ENCODE measurements at regions not wholly inside any gene's neighbourhood (a gene's known extent, or its start where the extent isn't known, plus 50 kb on each side); places are given as distances from the start of the nearest gene placed in this dataset.

DNA sequence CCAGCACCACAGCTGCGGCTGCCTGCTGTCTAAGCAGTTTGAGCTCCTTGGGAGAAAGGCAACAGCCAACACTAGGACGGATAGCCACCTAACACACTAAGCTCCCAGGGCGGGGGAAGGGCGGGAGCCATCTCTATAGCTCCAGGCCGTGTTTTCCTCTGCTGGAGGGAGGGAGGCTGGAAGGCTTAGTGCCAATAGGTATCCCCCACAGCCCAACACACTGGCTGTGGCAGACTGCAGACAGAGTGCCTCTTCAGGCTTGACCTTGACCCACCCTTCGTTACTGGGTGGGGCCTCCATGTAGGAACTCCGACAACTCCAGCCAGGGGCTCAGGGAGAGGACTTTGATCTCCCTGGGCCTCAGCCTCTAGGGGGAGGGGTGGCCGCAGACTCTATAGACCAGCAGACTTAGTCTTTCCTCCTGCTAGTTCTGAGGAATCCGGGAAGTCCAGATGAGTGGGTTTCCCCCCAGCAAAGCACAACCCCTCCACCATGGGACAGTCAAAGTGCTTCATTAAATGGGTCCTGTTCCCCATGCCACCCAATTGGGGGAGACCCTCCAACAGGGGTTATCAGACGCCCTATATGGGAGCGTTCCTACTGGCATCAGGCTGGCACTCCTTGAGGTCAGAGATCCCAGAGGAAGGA, 314.4 kb upstream of the MKI67 start:
- TF ChIP-seq, protein P1, sequence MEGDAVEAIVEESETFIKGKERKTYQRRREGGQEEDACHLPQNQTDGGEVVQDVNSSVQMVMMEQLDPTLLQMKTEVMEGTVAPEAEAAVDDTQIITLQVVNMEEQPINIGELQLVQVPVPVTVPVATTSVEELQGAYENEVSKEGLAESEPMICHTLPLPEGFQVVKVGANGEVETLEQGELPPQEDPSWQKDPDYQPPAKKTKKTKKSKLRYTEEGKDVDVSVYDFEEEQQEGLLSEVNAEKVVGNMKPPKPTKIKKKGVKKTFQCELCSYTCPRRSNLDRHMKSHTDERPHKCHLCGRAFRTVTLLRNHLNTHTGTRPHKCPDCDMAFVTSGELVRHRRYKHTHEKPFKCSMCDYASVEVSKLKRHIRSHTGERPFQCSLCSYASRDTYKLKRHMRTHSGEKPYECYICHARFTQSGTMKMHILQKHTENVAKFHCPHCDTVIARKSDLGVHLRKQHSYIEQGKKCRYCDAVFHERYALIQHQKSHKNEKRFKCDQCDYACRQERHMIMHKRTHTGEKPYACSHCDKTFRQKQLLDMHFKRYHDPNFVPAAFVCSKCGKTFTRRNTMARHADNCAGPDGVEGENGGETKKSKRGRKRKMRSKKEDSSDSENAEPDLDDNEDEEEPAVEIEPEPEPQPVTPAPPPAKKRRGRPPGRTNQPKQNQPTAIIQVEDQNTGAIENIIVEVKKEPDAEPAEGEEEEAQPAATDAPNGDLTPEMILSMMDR (conservative IDR thresholded peaks at IDR 0.05; ENCODE audit: low read depth, low read length): no peak
- DNase-seq (ENCODE audit: low read depth): no peak
- no peak overlapping the region for H3K4me3 ChIP-seq (ENCODE audit: low read depth, low read length)

DNA sequence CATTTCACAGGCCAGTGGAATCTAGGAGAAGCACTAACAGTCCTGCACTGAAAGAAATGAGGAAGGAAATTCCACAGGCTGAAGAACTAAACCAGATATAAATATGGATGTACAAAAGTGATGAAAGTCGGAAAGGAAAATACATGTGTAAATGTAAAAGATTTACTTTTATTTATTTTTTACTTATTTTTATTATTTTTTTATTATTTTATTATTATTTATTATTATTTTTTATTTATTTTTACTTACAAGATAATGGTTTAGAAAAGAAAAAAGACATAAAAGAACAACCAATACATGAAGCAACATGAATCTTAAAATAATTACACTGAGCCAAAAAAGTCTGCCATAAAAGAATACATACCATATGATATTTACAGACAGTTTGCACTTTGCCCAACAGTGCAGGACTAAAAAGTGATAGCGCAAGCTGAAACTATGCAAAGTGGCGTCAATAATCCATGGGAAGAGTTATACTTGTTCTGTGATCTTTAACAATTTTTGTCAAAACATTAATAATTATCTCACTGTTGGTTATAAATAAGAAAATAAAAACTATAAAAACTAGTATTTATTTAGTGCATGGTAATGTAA, 317.8 kb upstream of the MKI67 start:
- no peak for DNase-seq (ENCODE audit: low read depth)
- TF ChIP-seq, protein P1 (conservative IDR thresholded peaks at IDR 0.05; ENCODE audit: low read depth, low read length): no peak
- no peak overlapping the region for H3K4me3 ChIP-seq (ENCODE audit: low read depth, low read length)

DNA sequence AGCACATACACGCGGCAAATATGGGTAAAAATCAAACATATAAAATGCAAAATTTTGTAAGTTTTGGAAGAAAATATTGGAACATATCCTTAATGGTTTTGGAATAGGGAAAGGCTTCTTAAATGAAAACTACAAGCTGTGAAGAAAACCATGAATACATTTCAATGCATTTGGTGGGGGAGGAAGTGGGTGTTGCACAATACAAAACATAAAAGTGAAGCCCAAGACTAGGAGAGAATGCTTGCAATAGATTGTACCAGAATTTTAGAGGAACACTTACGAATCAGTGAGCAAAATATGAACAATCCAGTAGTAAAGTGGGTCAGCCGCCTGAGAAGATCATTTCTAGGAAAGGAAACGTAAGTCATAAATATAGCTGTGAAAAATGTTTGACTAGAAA, 322.6 kb upstream of the MKI67 start:
- H3K4me3 ChIP-seq (ENCODE audit: low read depth, low read length): no peak overlapping the region
- no peak for DNase-seq (ENCODE audit: low read depth)
- TF ChIP-seq, protein P1 (conservative IDR thresholded peaks at IDR 0.05; ENCODE audit: low read depth, low read length): no peak

DNA sequence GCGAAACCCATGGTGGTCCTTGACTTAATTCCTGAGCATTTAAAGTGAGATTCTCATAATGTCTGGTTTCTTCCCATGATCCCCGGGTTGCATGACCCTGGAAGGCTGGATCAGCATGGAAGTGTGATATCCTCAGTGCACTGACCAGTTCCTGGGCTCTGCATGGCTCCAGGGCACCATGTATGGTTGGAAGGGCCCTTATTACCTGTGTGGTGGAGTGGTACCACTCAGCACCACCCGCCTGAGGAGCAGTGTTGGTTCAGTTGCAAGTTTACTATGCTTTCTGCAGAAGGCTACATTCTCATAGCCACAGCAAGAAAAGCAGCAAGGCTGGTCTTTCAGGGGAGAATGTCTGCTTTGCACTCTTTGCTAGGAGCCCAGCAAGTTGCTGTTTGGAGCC, 325.7 kb upstream of the MKI67 start:
- H3K4me3 ChIP-seq (ENCODE audit: low read depth, low read length): no peak overlapping the region
- TF ChIP-seq, protein P1 (conservative IDR thresholded peaks at IDR 0.05; ENCODE audit: low read depth, low read length): no peak
- DNase-seq (ENCODE audit: low read depth): no peak

DNA sequence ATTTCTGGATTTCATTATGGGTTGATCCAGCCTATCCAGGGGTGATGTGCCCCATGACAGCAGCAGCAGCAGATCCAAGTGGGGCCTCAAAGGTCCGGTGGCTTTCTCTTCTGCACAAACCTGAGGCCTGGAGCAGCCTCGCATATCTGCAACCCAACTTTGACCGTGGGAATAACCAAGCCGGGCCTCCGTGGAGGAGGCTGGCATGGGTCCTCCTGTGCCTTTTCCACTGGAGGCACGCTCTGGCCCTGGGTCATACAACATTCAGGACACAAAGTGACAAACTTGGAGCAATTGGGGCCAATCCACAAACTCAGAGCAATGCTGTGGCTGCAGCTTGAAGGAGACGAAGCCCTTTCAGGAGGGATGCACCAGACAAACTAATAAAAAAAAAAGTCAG, 330.0 kb upstream of the MKI67 start:
- H3K4me3 ChIP-seq (ENCODE audit: low read depth, low read length): no peak overlapping the region
- no peak for DNase-seq (ENCODE audit: low read depth)
- TF ChIP-seq, protein P1 (conservative IDR thresholded peaks at IDR 0.05; ENCODE audit: low read depth, low read length): no peak

DNA sequence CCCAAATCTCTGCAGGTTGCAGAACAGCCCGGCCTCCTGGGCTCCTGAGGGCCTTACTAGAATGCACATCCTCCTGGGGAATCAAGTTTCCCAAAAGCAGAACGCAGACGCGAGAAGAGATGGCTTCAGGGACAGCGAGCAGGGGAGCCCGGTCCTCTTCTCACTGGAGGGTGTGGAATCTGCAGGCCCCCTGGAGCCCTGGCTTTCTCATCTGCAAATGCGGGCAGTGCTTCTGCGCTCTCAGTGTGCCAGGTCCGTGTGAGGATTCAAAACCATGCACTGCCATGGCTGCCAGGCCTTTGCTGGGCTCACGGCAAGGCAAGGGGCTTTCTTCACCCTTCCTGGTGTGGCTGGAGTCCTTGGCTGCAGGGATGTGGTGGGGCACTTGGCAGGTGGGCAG, 330.9 kb upstream of the MKI67 start:
- H3K4me3 ChIP-seq (ENCODE audit: low read depth, low read length): no peak overlapping the region
- TF ChIP-seq, protein P1 (conservative IDR thresholded peaks at IDR 0.05; ENCODE audit: low read depth, low read length): no peak
- no peak for DNase-seq (ENCODE audit: low read depth)

DNA sequence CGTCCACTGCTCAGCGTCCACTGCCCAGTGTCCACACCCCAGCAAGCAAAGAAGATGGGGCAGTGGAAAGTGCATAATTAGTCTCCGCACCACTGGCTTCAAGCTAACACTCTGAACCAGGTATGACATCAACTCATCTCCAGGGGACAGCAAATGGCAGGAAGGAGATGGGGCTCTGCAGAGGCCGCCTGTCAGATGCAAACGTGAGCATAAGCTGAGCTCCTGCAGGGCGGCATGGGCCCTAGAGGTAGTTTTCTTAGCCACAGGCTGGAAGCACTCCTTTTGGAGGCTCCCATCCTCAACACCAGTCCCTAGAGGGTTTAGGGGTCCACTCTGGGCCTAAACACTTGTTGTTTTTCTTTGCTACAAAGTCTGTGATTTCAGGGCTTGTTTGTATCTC, 335.8 kb upstream of the MKI67 start:
- no peak for DNase-seq (ENCODE audit: low read depth)
- TF ChIP-seq, protein P1 (conservative IDR thresholded peaks at IDR 0.05; ENCODE audit: low read depth, low read length): no peak
- H3K4me3 ChIP-seq (ENCODE audit: low read depth, low read length): no peak overlapping the region
